H1 (cell line): ENCODE measurements at regions not wholly inside any gene's neighbourhood (a gene's known extent, or its start where the extent isn't known, plus 50 kb on each side); places are given as distances from the start of the nearest gene placed in this dataset.

ENCODE experiments used
- BACH1 ChIP-seq: IDR thresholded peaks from 2 replicates; pipeline ENCODE4 v1.6.1; 2012; ENCODE audit warnings: low read length, improper control_type of control experiment
- CBX5 ChIP-seq: fragments of 300-800, 300-1000 bp; sonication (generic); IDR thresholded peaks from 2 replicates; pipeline ENCODE4 v1.7.1; 2016; ENCODE audit warnings: antibody characterized with exemption, low read length, low read depth
- FOSL1 ChIP-seq: IDR thresholded peaks from 2 replicates; pipeline ENCODE4 v1.6.1; 2011; ENCODE audit warnings: mild to moderate bottlenecking, low read depth, low read length, moderate library complexity; ENCODE audit not compliant: insufficient read depth
- GABPA ChIP-seq: IDR thresholded peaks from 2 replicates; pipeline ENCODE4 v1.6.1; 2011; ENCODE audit warnings: mild to moderate bottlenecking, low read length, moderate library complexity, borderline replicate concordance; ENCODE audit not compliant: insufficient read depth
- JUN ChIP-seq: IDR thresholded peaks from 2 replicates; pipeline ENCODE4 v1.6.1; 2011; ENCODE audit warnings: low read depth, mild to moderate bottlenecking, improper control_type of control experiment, low read length
- KDM1A ChIP-seq: fragments of 200-600, 300-600 bp; sonication (generic); IDR thresholded peaks from 2 replicates; pipeline ENCODE4 v1.7.1; 2016; ENCODE audit warnings: mild to moderate bottlenecking, low read length, borderline replicate concordance
- KDM5A ChIP-seq: fragments of 200-600 bp; IDR thresholded peaks from 2 replicates; pipeline ENCODE4 v1.7.1; 2012; ENCODE audit warnings: mild to moderate bottlenecking, low read length, inconsistent platforms, mixed read lengths
- NANOG ChIP-seq: IDR thresholded peaks from 2 replicates; pipeline ENCODE4 v1.6.1; 2011; ENCODE audit warnings: low read length, low read depth, mild to moderate bottlenecking, inconsistent platforms; ENCODE audit not compliant: insufficient read depth, poor library complexity, severe bottlenecking
- NRF1 ChIP-seq: IDR thresholded peaks from 2 replicates; pipeline ENCODE4 v1.6.1; 2011; ENCODE audit warnings: mild to moderate bottlenecking, low read depth, low read length, improper control_type of control experiment
- RAD21 ChIP-seq, 2 experiments: IDR thresholded peaks in 1 of 2; conservative IDR thresholded peaks in 1 of 2; 2 replicates each; pipeline ENCODE4 v1.6.1; 2011; ENCODE audit warnings: low read depth in 2 of 2, low read length in 2 of 2, improper control_type of control experiment in 1 of 2, inconsistent platforms in 1 of 2, mild to moderate bottlenecking in 1 of 2, moderate library complexity in 1 of 2
- RFX5 ChIP-seq: IDR thresholded peaks from 2 replicates; pipeline ENCODE4 v1.6.1; 2011; ENCODE audit warnings: low read depth, low read length, improper control_type of control experiment, borderline replicate concordance
- RNF2 ChIP-seq: fragments of 200-900, 300-1000 bp; sonication (generic); IDR thresholded peaks from 2 replicates; pipeline ENCODE4 v1.7.1; 2016; ENCODE audit warnings: borderline replicate concordance, low read depth, mild to moderate bottlenecking, antibody characterized with exemption, low read length; ENCODE audit not compliant: poor library complexity, severe bottlenecking; ENCODE audit errors: missing control alignments
- SAP30 ChIP-seq: fragments of 300-600 bp; sonication (generic); IDR thresholded peaks from 2 replicates; pipeline ENCODE4 v1.7.1; 2012; ENCODE audit warnings: low read length, moderate library complexity, mild to moderate bottlenecking, inconsistent platforms; ENCODE audit not compliant: insufficient read depth, insufficient replicate concordance
- SIN3A ChIP-seq, 2 experiments: IDR thresholded peaks in 1 of 2; conservative IDR thresholded peaks in 1 of 2; 2 replicates each; pipeline ENCODE4 v1.6.1; 2011 to 2012; ENCODE audit warnings: low read length in 2 of 2, improper control_type of control experiment in 1 of 2, low read depth in 1 of 2, mild to moderate bottlenecking in 1 of 2
- SIX5 ChIP-seq: IDR thresholded peaks from 2 replicates; pipeline ENCODE4 v1.6.1; 2011; ENCODE audit warnings: mild to moderate bottlenecking, low read depth, low read length
- SP1 ChIP-seq: IDR thresholded peaks from 2 replicates; pipeline ENCODE4 v1.6.1; 2011; ENCODE audit warnings: low read depth, low read length
- SRF ChIP-seq: IDR thresholded peaks from 2 replicates; pipeline ENCODE4 v1.6.1; 2011; ENCODE audit warnings: mild to moderate bottlenecking, low read depth, low read length, moderate library complexity
- TAF7 ChIP-seq: optimal IDR thresholded peaks from 2 replicates; pipeline ENCODE3; 2011; ENCODE audit warnings: low read depth, mild to moderate bottlenecking, inconsistent platforms, low read length, moderate library complexity, borderline replicate concordance
- YY1 ChIP-seq: IDR thresholded peaks from 2 replicates; pipeline ENCODE4 v1.6.1; 2011; ENCODE audit warnings: low read depth, mild to moderate bottlenecking, low read length
- TF ChIP-seq, protein P1 (sequence below): IDR thresholded peaks from 2 replicates; pipeline ENCODE4 v1.6.1; 2012; ENCODE audit warnings: inconsistent platforms
- TF ChIP-seq, protein P2 (sequence below): IDR thresholded peaks from 2 replicates; pipeline ENCODE4 v1.6.1; 2012; ENCODE audit warnings: inconsistent platforms

DNA sequence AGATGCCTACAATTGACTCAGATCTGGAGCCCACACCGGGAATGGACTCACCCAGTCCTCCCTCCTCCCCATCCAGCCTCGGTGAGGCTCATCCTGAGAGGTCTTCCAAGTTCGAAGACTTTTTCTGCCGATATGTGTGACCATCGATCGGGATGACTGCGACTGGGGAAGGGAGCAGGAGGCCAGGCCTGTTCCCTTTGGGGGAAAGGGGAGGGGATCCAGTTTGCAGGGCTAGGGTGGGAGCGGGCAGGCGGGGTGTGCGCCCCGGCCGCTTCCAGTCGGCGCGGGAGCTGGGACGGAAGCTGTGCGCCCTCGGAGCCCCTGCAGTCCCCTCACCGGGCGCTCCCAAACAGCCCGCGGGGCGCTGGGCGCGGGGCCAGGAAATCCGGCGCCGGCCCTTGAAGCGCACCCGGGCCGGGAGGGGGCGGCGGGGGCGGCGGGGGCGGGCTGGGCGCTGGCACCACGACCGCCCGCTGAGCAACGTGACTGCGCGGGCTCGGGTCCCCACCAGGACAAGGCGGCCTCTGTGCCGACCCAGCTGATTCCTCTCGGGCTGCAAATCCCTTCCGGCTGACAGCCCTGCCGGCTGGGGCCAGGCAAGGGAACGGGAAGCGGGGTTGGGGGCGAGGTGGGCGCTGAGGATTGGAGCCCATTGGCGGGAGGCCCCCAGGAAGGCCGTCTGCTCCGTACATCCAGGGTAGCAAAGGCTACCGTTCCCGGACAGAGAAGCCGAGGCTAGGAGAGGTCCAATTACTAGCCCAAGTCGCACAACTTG is 103.9 kb downstream of the EBNA1BP2 start (continued):
- TF ChIP-seq RFX5 (no peak), SP1 (no peak), KDM1A (no peak), SIN3A (conservative IDR thresholded peaks at IDR 0.05 in 1 of 2, IDR thresholded peaks at IDR 0.05 in 1 of 2; ENCODE audit: low read depth in 1 of 2, low read length in 2 of 2) (0 out of 4 replicates have a peak, but pooled peaks of 1 of the 2 experiments have one; percentile 30), GABPA (peak; percentile 25; the same call in 1 of the 2 replicates), TAF7 (no peak), RAD21 (IDR thresholded peaks at IDR 0.05 in 1 of 2, conservative IDR thresholded peaks at IDR 0.05 in 1 of 2; ENCODE audit: low read depth in 2 of 2, low read length in 2 of 2) (peak in 1 of 2 experiments; percentile 7; a peak in 1 of 4 replicates), BACH1 (no peak), YY1 (no peak), FOSL1 (no peak), NRF1 (no peak), SRF (no peak), KDM5A (no peak), JUN (no peak), RNF2 (no peak), CBX5 (no peak), SAP30 (no peak), NANOG (no peak), SIX5 (no peak)
- TF ChIP-seq, protein P1, sequence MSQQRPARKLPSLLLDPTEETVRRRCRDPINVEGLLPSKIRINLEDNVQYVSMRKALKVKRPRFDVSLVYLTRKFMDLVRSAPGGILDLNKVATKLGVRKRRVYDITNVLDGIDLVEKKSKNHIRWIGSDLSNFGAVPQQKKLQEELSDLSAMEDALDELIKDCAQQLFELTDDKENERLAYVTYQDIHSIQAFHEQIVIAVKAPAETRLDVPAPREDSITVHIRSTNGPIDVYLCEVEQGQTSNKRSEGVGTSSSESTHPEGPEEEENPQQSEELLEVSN = peak; percentile 38; the same call in 1 of the 2 replicates
- TF ChIP-seq, protein P2, sequence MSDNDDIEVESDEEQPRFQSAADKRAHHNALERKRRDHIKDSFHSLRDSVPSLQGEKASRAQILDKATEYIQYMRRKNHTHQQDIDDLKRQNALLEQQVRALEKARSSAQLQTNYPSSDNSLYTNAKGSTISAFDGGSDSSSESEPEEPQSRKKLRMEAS = peak; percentile 15; the same call in 1 of the 2 replicates
